ENCODE measurements at regions not wholly inside any gene's neighbourhood (a gene's known extent, or its start where the extent isn't known, plus 50 kb on each side); places are given as distances from the start of the nearest gene placed in this dataset.
A peak's percentile ranks its signal among the peaks of the same experiment; 100 is the strongest.

- intact Hi-C loops (cut with DNase I): no loop called here
- H3K4me3 ChIP-seq (replicated peaks in 1 of 3): no peak overlapping the region
- no peak for TF ChIP-seq CTCF (IDR thresholded peaks at IDR 0.05)
- TF ChIP-seq POLR2A (IDR thresholded peaks at IDR 0.05): no peak
- H3K27ac ChIP-seq: no peak overlapping the region
- 67 to 88% methylated on average over 8 to 15 of the region's 15 CpGs for WGBS, 2 donors
- no peaks in the 10 kb centered on the region for H3K36me3 ChIP-seq
- no peaks in the 10 kb centered on the region for H3K27me3 ChIP-seq
- H3K4me1 ChIP-seq: peaks cover 0 to 8% of the 10 kb centered on the region in 2 donors
- no peaks in the 10 kb centered on the region for H3K9me3 ChIP-seq
- no peak for DNase-seq
These were observed 64.1 kb upstream of the SLC25A33 start for GRCh38 chr1:9475061-9475627.

DNA sequence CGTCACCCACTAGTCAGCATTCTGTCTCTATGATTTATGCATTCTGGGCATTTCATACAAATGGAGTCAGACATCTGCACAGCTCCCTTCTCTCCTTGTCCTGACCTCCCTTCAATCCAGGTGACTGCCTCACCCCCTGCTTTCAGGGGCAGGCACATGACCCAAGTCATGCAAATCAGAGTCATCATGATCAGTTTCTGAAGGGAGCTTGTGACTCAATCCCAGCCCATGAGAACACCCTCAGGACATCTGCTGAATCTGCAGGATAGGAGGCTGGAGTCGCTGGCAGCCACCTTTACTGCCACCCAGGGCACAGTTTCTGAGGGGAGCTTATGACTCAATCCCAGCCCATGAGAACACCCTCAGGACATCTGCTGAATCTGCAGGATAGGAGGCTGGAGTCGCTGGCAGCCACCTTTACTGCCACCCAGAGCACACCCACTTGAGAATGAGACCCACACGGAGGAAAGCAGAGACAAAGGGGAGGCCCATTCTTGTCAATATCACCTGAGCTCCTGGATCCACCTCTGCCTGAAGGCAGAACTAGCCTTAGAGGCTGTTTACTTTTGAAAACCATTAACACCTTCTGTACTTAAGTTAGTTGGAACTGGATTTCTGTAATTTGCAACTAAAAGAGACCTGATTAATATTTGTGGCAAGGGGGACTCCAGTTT, 62.3 kb upstream of the SLC25A33 start:
- WGBS, 2 donors: 68 to 85% methylated on average over 4 of the region's 4 CpGs
- Histone ChIP-seq H3K9me3 (no peaks in the 10 kb centered on the region), H3K36me3 (no peaks in the 10 kb centered on the region), H3K27ac (no peak overlapping the region), H3K4me3 (replicated peaks in 1 of 3) (no peak overlapping the region), H3K27me3 (no peaks in the 10 kb centered on the region), H3K4me1 (peaks cover 0 to 5% of the 10 kb centered on the region in 2 donors)
- DNase-seq: no peak
- intact Hi-C loops (cut with DNase I): no loop called here
- TF ChIP-seq CTCF (IDR thresholded peaks at IDR 0.05): no peak
- TF ChIP-seq POLR2A (IDR thresholded peaks at IDR 0.05): no peak

GRCh38 chr1:9477535-9477934, 61.7 kb upstream of the SLC25A33 start:
- 92 to 93% methylated on average over 4 of the region's 4 CpGs for WGBS, 2 donors
- TF ChIP-seq CTCF (IDR thresholded peaks at IDR 0.05) (no peak), POLR2A (IDR thresholded peaks at IDR 0.05) (no peak)
- intact Hi-C loops (cut with DNase I): no loop called here
- DNase-seq: no peak
- Histone ChIP-seq H3K36me3 (no peaks in the 10 kb centered on the region), H3K4me3 (replicated peaks in 1 of 3) (no peak overlapping the region), H3K4me1 (peaks cover 0 to under 1% of the 10 kb centered on the region in 2 donors), H3K9me3 (no peaks in the 10 kb centered on the region), H3K27ac (no peak overlapping the region), H3K27me3 (no peaks in the 10 kb centered on the region)

GRCh38 chr1:9478021-9478420, 61.2 kb upstream of the SLC25A33 start:
- Histone ChIP-seq H3K27ac (no peak overlapping the region), H3K4me1 (peaks cover 4 to 6% of the 10 kb centered on the region in 2 donors), H3K4me3 (replicated peaks in 1 of 3) (no peak overlapping the region), H3K9me3 (no peaks in the 10 kb centered on the region), H3K36me3 (no peaks in the 10 kb centered on the region), H3K27me3 (no peaks in the 10 kb centered on the region)
- no peak for DNase-seq
- 90 to 92% methylated on average over 6 of the region's 6 CpGs for WGBS, 2 donors
- intact Hi-C loops (cut with DNase I): no loop called here
- TF ChIP-seq POLR2A (IDR thresholded peaks at IDR 0.05) (no peak), CTCF (IDR thresholded peaks at IDR 0.05) (no peak)

DNA sequence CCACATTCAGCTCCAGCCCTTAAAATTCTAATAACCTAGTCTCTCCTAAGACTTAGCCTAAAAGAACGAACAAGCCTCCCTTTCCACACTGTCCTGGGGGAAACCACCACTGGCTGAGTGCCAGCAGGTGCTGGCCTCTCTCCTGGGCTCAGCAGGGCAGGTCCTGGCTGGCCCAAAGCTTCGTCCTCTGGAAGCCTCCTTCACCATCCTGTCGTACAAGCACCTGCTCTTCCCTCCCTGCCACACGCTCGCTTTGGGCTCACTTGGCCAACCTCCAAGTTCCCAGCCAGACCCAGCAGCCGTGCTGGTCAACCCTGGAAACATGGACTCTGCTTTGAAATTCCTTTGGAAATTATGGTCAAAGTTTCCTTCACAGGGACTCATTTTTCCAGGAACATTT, 58.2 kb upstream of the SLC25A33 start:
- TF ChIP-seq CTCF (IDR thresholded peaks at IDR 0.05) (no peak), POLR2A (IDR thresholded peaks at IDR 0.05) (no peak)
- H3K27ac ChIP-seq: no peak overlapping the region
- intact Hi-C loops (cut with DNase I): no loop called here
- no peaks in the 10 kb centered on the region for H3K36me3 ChIP-seq
- no peaks in the 10 kb centered on the region for H3K9me3 ChIP-seq
- H3K4me1 ChIP-seq: peaks cover 5 to 10% of the 10 kb centered on the region in 2 donors
- WGBS, 2 donors: 37 to 45% methylated on average over 6 of the region's 6 CpGs
- DNase-seq: peak; percentile 20 to 31
- H3K27me3 ChIP-seq: no peaks in the 10 kb centered on the region
- no peak overlapping the region for H3K4me3 ChIP-seq (replicated peaks in 1 of 3)

Data from thyroid gland (tissue), 4 donors.